Skeletal muscle satellite cell (primary cell): ENCODE measurements at regions not wholly inside any gene's neighbourhood (a gene's known extent, or its start where the extent isn't known, plus 50 kb on each side); places are given as distances from the start of the nearest gene placed in this dataset.
"Not testable (repeated sequence)": the region's sequence is repeated elsewhere in the genome, so short reads cannot be mapped to it uniquely, and the experiment has no call there.

Source experiments
- H3K27me3 ChIP-seq: 2 replicates; pipeline ENCODE4 v1.7.0; 2013; ENCODE audit warnings: low read length; ENCODE audit not compliant: control insufficient read depth, insufficient read depth
- H3K36me3 ChIP-seq: 2 replicates; pipeline ENCODE4 v1.7.0; 2013; ENCODE audit warnings: mild to moderate bottlenecking, control low read depth, low read length; ENCODE audit not compliant: insufficient read depth
- H3K4me1 ChIP-seq: 2 replicates; pipeline ENCODE4 v1.7.0; 2013; ENCODE audit warnings: low read length; ENCODE audit not compliant: control insufficient read depth, insufficient read depth
- H3K4me2 ChIP-seq: 2 replicates; pipeline ENCODE4 v1.7.0; 2013; ENCODE audit warnings: mild to moderate bottlenecking, low read length
- H3K4me3 ChIP-seq: 2 replicates; pipeline ENCODE4 v1.7.0; 2013; ENCODE audit warnings: low read length
- H3K9ac ChIP-seq: 2 replicates; pipeline ENCODE4 v1.7.0; 2013; ENCODE audit warnings: mild to moderate bottlenecking, low read depth, low read length, moderate library complexity
- H3K9me3 ChIP-seq: replicated peaks from 2 replicates; pipeline ENCODE4 v1.7.0; 2013; ENCODE audit warnings: mild to moderate bottlenecking, control low read depth, low read length

GRCh38 chr6:115592025-115592424 lies 468.7 kb downstream of the FRK start:
- no peaks in the 10 kb centered on the region for H3K36me3 ChIP-seq
- no peak overlapping the region for H3K4me2 ChIP-seq
- peaks cover 9% of the 10 kb centered on the region for H3K4me1 ChIP-seq
- no peaks in the 10 kb centered on the region for H3K27me3 ChIP-seq
- no peaks in the 10 kb centered on the region for H3K9me3 ChIP-seq
- H3K9ac ChIP-seq, result no peak overlapping the region
- no peak overlapping the region for H3K4me3 ChIP-seq

- H3K4me2 ChIP-seq, H3K9me3 ChIP-seq, H3K27me3 ChIP-seq, H3K4me3 ChIP-seq, H3K9ac ChIP-seq, H3K36me3 ChIP-seq, H3K4me1 ChIP-seq: not testable (repeated sequence)
These were observed 471.6 kb downstream of the FRK start for GRCh38 chr6:115589072-115589471.

DNA sequence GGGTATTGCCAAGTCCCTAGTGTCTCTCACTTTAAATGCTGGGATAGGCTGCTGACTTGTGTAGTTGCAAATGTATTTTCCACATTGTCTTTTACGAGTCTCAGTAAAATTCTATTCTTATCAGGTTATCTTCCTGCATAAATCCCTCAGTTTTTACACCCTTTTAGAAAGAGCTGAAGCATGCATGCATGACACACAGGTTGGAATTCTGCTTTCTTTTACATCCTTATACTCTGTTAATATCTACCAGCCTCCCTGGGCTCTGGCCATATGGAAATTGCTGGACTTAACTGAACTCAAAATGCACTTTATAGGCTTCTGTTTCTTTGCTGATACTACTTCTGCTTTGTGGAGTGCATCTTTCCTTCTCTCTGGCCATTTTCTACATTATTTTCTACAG lies 477.4 kb downstream of the FRK start:
- H3K9me3 ChIP-seq, result no peaks in the 10 kb centered on the region
- H3K36me3 ChIP-seq, result no peaks in the 10 kb centered on the region
- H3K9ac ChIP-seq, result no peak overlapping the region
- no peak overlapping the region for H3K4me3 ChIP-seq
- H3K4me2 ChIP-seq, result no peak overlapping the region
- no peaks in the 10 kb centered on the region for H3K4me1 ChIP-seq
- H3K27me3 ChIP-seq, result no peaks in the 10 kb centered on the region

GRCh38 chr6:115582386-115582785 lies 478.3 kb downstream of the FRK start:
- Histone ChIP-seq H3K27me3 (no peaks in the 10 kb centered on the region), H3K9ac (no peak overlapping the region), H3K36me3 (no peaks in the 10 kb centered on the region), H3K4me2 (no peak overlapping the region), H3K9me3 (no peaks in the 10 kb centered on the region), H3K4me1 (no peaks in the 10 kb centered on the region), H3K4me3 (no peak overlapping the region)

DNA sequence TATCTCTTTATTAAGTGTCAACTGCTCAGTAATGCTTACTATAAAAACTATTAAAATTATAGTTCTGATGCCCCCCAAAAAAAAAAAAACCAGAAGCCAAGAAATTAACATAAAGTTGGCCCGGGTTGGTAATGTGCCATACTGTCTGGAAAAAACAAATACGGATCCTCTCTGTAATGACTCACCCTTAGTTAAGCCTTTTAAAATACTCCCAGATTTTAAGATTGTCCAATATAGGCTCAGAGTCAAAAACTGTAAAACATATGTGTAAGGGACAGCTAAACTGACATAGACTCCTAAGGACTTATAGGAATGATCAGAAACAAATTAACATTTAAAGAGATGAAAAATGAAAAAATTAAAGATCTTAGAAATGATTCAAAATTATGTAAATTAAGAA lies 481.1 kb downstream of the FRK start:
- H3K4me2 ChIP-seq, H3K4me3 ChIP-seq, H3K27me3 ChIP-seq, H3K36me3 ChIP-seq, H3K4me1 ChIP-seq, H3K9ac ChIP-seq, H3K9me3 ChIP-seq: not testable (repeated sequence)

DNA sequence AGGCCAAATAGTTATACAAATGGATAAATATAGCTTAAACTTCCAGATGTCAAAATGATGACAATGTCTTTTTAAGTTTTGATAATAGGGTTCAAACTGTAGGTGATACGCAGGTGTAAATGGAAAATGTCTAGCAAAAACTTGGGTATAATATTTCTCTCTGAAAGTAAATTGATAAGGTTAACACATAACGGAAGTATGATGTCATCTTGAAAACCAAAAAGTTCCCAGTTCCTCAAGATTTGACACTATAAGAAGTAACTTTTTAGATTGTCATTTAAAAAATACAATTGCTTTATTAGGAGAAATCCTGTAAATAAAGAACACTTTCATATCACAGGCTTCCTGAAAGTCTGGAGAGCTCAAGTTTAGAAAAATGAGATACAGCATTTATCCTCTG lies 483.4 kb downstream of the FRK start:
- H3K27me3 ChIP-seq, result no peaks in the 10 kb centered on the region
- H3K4me2 ChIP-seq, result no peak overlapping the region
- no peak overlapping the region for H3K4me3 ChIP-seq

GRCh38 chr6:115575285-115575684 lies 485.4 kb downstream of the FRK start:
- Histone ChIP-seq H3K27me3 (no peaks in the 10 kb centered on the region), H3K36me3 (no peaks in the 10 kb centered on the region), H3K4me1 (peaks cover 8% of the 10 kb centered on the region), H3K4me3 (no peak overlapping the region), H3K9me3 (no peaks in the 10 kb centered on the region), H3K4me2 (no peak overlapping the region), H3K9ac (no peak overlapping the region)

More for the DNA sequence above, 483.4 kb downstream of the FRK start:
- no peaks in the 10 kb centered on the region for H3K36me3 ChIP-seq
- no peak overlapping the region for H3K9ac ChIP-seq
- peaks cover 4% of the 10 kb centered on the region for H3K4me1 ChIP-seq
- H3K9me3 ChIP-seq, result no peaks in the 10 kb centered on the region

DNA sequence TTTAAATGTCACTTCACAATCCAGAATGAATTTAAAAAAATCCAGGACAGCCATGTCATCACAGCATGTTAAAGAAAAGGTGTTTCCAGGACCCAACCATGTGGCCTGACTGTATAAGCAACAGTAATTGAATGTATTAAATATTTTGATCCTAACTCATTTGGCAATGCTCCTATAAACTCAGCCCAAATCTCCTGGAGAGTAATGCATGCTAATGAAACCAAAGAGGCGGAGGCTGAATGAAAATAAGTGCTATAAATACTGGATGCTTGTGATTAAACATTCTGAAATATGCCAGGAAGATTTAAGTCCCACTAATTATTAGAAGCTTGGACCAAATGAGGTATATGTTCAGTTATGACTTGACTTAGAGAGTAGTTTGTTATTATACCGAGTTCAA lies 486.8 kb downstream of the FRK start:
- Histone ChIP-seq H3K4me2 (no peak overlapping the region), H3K9ac (no peak overlapping the region), H3K9me3 (no peaks in the 10 kb centered on the region), H3K4me1 (peaks cover 8% of the 10 kb centered on the region), H3K4me3 (no peak overlapping the region), H3K27me3 (no peaks in the 10 kb centered on the region), H3K36me3 (no peaks in the 10 kb centered on the region)

DNA sequence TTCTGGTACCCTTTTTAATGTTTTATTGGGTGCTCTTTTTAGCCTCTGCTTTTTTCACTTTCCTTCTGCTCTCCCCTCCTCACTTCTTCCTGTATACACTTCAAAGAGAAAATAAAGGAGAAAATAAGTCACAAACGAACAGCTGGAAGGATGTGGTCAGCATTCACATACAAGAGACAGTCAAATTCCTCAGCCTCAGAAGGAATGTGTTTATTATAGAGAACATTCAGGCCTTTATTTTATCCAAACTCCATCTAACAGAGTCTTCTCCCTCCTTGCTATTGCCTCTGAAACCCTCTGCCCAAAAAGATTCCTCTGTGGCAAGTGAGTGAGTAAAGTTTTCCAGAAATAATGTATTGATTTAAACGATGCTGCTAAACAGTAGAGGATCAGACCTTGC lies 490.4 kb downstream of the FRK start:
- peak overlapping the region; percentile 48 for H3K9ac ChIP-seq

DNA sequence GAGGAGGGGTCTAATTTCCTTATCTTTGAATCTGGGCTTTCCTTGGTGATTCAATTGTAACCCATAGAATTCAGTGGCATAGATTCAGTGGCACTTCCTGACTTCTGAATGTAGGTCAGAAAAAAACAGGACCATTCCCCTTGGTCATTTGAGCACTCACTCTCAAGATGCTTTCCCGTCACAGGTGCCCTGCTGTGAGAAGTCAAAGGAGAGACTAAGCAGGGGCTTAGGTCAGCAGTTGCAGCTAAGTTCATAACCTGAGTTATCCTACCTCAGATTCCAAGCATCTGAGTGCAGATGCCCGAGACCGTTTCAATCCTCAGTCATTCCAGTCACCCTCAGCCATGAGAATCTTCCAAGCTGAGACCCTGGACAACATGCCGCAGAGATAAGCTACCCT lies 506.6 kb downstream of the FRK start:
- Histone ChIP-seq H3K36me3 (no peaks in the 10 kb centered on the region), H3K4me2 (no peak overlapping the region), H3K4me3 (no peak overlapping the region), H3K9ac (no peak overlapping the region), H3K4me1 (no peaks in the 10 kb centered on the region), H3K27me3 (no peaks in the 10 kb centered on the region), H3K9me3 (no peaks in the 10 kb centered on the region)

More for the DNA sequence above, 490.4 kb downstream of the FRK start:
- Histone ChIP-seq H3K4me2 (peak overlapping the region; percentile 27), H3K27me3 (no peaks in the 10 kb centered on the region), H3K36me3 (no peaks in the 10 kb centered on the region), H3K4me1 (peaks cover 8% of the 10 kb centered on the region), H3K4me3 (no peak overlapping the region), H3K9me3 (no peaks in the 10 kb centered on the region)

- H3K4me3 ChIP-seq, result no peak overlapping the region
- H3K9me3 ChIP-seq, result no peaks in the 10 kb centered on the region
- no peak overlapping the region for H3K9ac ChIP-seq
- no peaks in the 10 kb centered on the region for H3K4me1 ChIP-seq
- H3K4me2 ChIP-seq, result no peak overlapping the region
- H3K36me3 ChIP-seq, result no peaks in the 10 kb centered on the region
- no peaks in the 10 kb centered on the region for H3K27me3 ChIP-seq
These were observed 509.2 kb downstream of the FRK start for GRCh38 chr6:115551527-115551926.

DNA sequence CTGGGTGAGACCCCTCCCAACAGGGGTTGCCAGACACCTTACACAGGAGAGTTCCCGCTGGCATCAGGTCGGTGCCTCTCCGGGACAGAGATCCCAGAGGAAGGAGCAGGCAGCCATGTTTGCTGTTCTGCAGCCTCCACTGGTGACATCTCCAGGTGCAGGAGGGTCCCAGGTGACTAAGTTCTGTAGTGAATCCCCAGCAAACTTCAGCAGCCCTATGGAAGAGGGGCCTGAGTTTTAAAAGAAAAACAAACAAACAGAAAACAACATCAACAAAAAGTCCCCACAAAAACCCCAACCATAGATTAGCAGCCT lies 515.1 kb downstream of the FRK start:
- Histone ChIP-seq H3K27me3 (no peaks in the 10 kb centered on the region), H3K36me3 (no peaks in the 10 kb centered on the region), H3K9ac (no peak overlapping the region), H3K4me3 (no peak overlapping the region), H3K4me2 (no peak overlapping the region), H3K9me3 (no peaks in the 10 kb centered on the region), H3K4me1 (no peaks in the 10 kb centered on the region)
